Psoas muscle (tissue), 7 donors: ENCODE measurements at regions not wholly inside any gene's neighbourhood (a gene's known extent, or its start where the extent isn't known, plus 50 kb on each side); places are given as distances from the start of the nearest gene placed in this dataset.

Experiments
- ATAC-seq, 4 donors: fragments of 200-7000 bp; cut with Tn5 transposase; one replicate each; pipeline ENCODE4 v1.9.1; 2020; ENCODE audit warnings: moderate library complexity in 3 of 4, mild to moderate bottlenecking in 2 of 4
- DNase-seq, 2 donors: peaks; one replicate each; pipeline ENCODE4 v3.0.0-alpha.2; 2020
- H3K27ac ChIP-seq: fragments of 200-600 bp; one replicate; pipeline ENCODE4 v1.8.0; 2022
- H3K27me3 ChIP-seq, 3 donors: fragments of 200-600 bp in 1 of 3; one replicate each; pipeline versions ENCODE4 v1.6.1 to v1.8.0; 2013 to 2022; ENCODE audit warnings: low read length in 2 of 3, mild to moderate bottlenecking in 2 of 3, moderate library complexity in 1 of 3; ENCODE audit not compliant: insufficient read depth in 3 of 3
- H3K36me3 ChIP-seq, 2 donors: fragments of 200-600 bp in 1 of 2; one replicate each; pipeline versions ENCODE4 v1.6.1 to v1.8.0; 2013 to 2022; ENCODE audit warnings: low read depth in 1 of 2, mild to moderate bottlenecking in 1 of 2, moderate library complexity in 1 of 2; ENCODE audit not compliant: insufficient read depth in 1 of 2
- H3K4me1 ChIP-seq: fragments of 200-600 bp; one replicate; pipeline ENCODE4 v1.8.0; 2022
- H3K4me3 ChIP-seq: fragments of 200-600 bp; one replicate; pipeline ENCODE4 v1.8.0; 2022; ENCODE audit warnings: mild to moderate bottlenecking
- H3K9me3 ChIP-seq: fragments of 200-600 bp; one replicate; pipeline ENCODE4 v1.8.0; 2022
- whole genome bisulfite sequencing, 3 donors: extraction: QIAGEN DNeasy Blood & Tissue Kit; methylation state at CpG; one replicate each; pipeline versions ENCODE4 v1.1.6 to v1.1.7; 2013; 5-methylcytosine and 5-hydroxymethylcytosine counted together
- intact Hi-C, 2 donors: fragments of 100-400 bp; cut with DNase I; formaldehyde crosslinking; loops; one replicate each; pipeline versions ENCODE4 v1.11.0 to v1.14.2; 2022
- TF ChIP-seq, protein P1 (sequence below): fragments of 200-600 bp; IDR thresholded peaks from one replicate; pipeline ENCODE4 v1.8.0; 2022; ENCODE audit warnings: antibody characterized with exemption
- donor health status: healthy with polysubstance abuse.
- donor health status: DM: no; HTN: no; CAD: no; lungs with moderate emphysema.
- donor health status: Bipolar disorder and iron deficiency.
- donor health status: healthy.
- donor health status: DM: yes; HTN: yes; CAD: no.
- donor health status: DM: no; HTN: no; CAD: no.
- donor health status: DM: yes; HTN: yes; CAD: no.

DNA sequence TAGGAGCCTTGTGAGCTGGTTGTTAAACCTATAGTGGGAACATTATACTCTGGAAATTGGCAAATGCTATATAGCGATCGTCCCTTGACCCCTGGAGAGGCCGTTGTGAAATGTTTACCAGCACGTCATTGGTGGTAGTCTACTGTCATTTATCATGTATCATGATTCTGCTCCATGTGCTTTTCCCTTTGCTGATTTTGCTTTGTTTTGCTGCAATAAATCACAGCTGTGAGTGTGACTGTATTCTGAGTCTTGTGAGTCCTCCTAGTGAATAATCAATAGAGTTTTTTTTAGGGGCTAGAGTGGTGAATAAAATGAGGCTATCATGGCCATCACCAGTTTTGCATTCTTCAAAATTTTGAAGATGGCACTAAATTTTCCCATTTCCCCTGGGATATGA is 189.1 kb downstream of the HRH4 start:
- WGBS, 3 donors: 81 to 86% (median 86%) methylated on average over 4 of the region's 4 CpGs
- intact Hi-C loops: no loop called here
- Histone ChIP-seq H3K4me1 (no peaks in the 10 kb centered on the region), H3K36me3 (no peaks in the 10 kb centered on the region), H3K9me3 (peaks cover 5% of the 10 kb centered on the region), H3K4me3 (no peak overlapping the region), H3K27me3 (no peaks in the 10 kb centered on the region), H3K27ac (no peak overlapping the region)
- DNase-seq (no peak), ATAC-seq (no peak)
- TF ChIP-seq, protein P1, sequence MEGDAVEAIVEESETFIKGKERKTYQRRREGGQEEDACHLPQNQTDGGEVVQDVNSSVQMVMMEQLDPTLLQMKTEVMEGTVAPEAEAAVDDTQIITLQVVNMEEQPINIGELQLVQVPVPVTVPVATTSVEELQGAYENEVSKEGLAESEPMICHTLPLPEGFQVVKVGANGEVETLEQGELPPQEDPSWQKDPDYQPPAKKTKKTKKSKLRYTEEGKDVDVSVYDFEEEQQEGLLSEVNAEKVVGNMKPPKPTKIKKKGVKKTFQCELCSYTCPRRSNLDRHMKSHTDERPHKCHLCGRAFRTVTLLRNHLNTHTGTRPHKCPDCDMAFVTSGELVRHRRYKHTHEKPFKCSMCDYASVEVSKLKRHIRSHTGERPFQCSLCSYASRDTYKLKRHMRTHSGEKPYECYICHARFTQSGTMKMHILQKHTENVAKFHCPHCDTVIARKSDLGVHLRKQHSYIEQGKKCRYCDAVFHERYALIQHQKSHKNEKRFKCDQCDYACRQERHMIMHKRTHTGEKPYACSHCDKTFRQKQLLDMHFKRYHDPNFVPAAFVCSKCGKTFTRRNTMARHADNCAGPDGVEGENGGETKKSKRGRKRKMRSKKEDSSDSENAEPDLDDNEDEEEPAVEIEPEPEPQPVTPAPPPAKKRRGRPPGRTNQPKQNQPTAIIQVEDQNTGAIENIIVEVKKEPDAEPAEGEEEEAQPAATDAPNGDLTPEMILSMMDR: no peak

DNA sequence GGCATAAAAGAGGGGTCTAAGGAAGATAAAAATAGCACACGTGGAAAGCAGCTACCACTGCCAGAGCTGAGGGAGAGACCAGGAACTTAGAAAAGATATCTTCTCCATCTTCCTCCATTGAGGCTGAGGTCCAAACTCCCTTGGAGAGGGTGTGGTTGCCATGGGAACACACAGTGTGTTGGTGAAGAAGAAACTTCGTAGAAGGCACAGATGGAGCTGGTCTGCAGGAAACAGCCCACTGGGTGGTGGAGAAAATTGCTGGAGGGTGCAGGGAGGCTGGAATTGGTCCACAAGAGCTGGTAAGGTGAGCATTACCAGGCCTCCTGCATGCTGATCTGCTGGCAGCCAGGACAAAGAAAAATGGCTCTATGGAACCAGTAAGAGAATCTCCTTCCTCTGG is 191.0 kb downstream of the HRH4 start:
- no peaks in the 10 kb centered on the region for H3K27me3 ChIP-seq
- H3K27ac ChIP-seq: no peak overlapping the region
- WGBS, 3 donors: 74 to 79% (median 79%) methylated on average over 2 of the region's 2 CpGs
- H3K4me3 ChIP-seq: no peak overlapping the region
- no peak for DNase-seq
- H3K4me1 ChIP-seq: no peaks in the 10 kb centered on the region
- intact Hi-C loops: no loop called here
- TF ChIP-seq, protein P1: no peak
- H3K9me3 ChIP-seq: peaks cover 5% of the 10 kb centered on the region
- no peak for ATAC-seq
- no peaks in the 10 kb centered on the region for H3K36me3 ChIP-seq

DNA sequence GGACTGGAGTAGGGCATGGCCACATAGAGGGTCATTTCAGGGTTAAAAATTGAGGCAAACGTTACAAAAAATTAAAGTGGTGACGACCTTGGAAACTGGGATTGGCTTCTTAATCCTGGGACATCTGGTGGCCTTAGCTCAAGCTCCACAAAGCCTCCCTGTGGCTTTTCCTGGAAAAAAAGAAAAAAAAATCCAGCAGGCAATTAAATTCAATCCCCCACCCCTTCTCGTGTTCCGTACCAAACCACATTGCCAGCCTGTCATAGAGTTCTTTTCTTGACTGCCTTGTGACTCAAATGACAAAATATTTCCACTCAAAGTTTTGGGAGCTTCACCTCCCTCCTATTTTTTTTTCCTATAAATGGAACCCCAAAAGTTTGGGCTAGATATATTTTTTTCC is 195.6 kb downstream of the HRH4 start:
- WGBS, 3 donors: 22 to 30% (median 26%) methylated on average over 4 of the region's 4 CpGs
- peaks cover 3% of the 10 kb centered on the region for H3K9me3 ChIP-seq
- intact Hi-C loops: no loop called here
- DNase-seq: no peak
- H3K4me1 ChIP-seq: no peaks in the 10 kb centered on the region
- TF ChIP-seq, protein P1: no peak
- H3K27me3 ChIP-seq: peaks cover 0 to 11% (median 2%) of the 10 kb centered on the region in 3 donors
- H3K27ac ChIP-seq: no peak overlapping the region
- no peak for ATAC-seq
- no peaks in the 10 kb centered on the region for H3K36me3 ChIP-seq
- no peak overlapping the region for H3K4me3 ChIP-seq

DNA sequence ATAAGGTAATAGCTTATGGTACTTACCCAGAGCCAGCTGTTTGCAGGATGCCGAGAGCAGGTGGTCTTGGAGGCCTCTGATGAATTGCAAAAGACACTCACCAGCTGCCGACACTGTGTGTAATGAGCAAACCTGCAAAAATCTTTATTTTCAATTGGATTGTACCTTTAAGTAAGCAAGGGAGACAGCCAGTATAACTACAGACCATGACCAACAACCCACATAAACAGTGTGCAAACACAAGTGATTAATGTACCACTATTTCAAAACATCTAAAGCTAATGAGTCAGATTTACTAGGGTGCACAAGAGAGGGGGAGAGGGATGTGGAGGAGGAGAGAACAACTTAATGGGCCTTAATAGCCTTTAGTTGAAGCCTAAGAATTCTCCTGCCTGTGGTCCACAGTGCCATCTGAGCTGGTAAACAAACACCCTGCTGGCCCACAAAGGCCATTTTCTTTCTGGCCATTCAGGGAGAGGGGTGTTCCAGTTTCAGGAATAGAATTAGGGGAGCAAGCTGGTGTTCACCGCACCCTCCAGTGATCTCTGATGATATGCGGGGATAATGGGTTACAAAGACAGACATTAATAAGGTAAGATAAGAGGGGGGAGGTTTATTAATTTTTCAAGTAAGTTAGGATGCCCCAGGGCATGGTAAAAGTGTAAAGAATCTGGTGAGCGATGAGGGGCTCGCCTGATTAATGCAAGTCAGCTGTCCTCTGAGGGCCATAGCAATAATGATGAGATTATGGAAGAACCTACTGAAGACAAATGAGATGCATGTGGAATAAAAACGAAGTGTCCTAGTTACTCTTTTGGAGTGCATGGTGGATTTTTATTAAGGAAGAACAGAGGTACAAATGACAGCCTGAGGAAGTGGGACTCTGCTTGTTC is 196.4 kb downstream of the HRH4 start:
- H3K4me1 ChIP-seq: no peaks in the 10 kb centered on the region
- H3K36me3 ChIP-seq: no peaks in the 10 kb centered on the region
- intact Hi-C loops: no loop called here
- H3K27me3 ChIP-seq: peaks cover 0 to 11% (median 2%) of the 10 kb centered on the region in 3 donors
- H3K4me3 ChIP-seq: no peak overlapping the region
- 53 to 60% (median 60%) methylated on average over 7 of the region's 7 CpGs for WGBS, 3 donors
- DNase-seq (no peak), ATAC-seq (no peak)
- no peak overlapping the region for H3K27ac ChIP-seq
- no peaks in the 10 kb centered on the region for H3K9me3 ChIP-seq
- TF ChIP-seq, protein P1: no peak
